Bronchial epithelial cell (primary cell): ENCODE measurements at regions not wholly inside any gene's neighbourhood (a gene's known extent, or its start where the extent isn't known, plus 50 kb on each side); places are given as distances from the start of the nearest gene placed in this dataset.
A peak's percentile ranks its signal among the peaks of the same experiment; 100 is the strongest.

Experiments
- DNase-seq: peaks from one replicate; pipeline ENCODE4 v3.0.0-alpha.2; 2010; ENCODE audit warnings: low read depth
- FAIRE-seq: peaks from 2 replicates; lab custom pipeline; 2011; peaks lifted over from hg19 to GRCh38; lab: Jason Lieb, UNC
- H3K27me3 ChIP-seq: 2 replicates; pipeline ENCODE4 v1.5.1; 2011; ENCODE audit warnings: low read length; ENCODE audit not compliant: control insufficient read depth, insufficient read depth
- H3K36me3 ChIP-seq: 2 replicates; pipeline ENCODE4 v1.5.1; 2011; ENCODE audit warnings: low read length; ENCODE audit not compliant: control insufficient read depth, insufficient read depth
- H3K4me3 ChIP-seq: 2 replicates; pipeline ENCODE4 v1.5.1; 2011; ENCODE audit warnings: mild to moderate bottlenecking, low read depth, low read length, control low read depth
- TF ChIP-seq, protein P1 (sequence below): IDR thresholded peaks from 2 replicates; pipeline ENCODE4 v1.5.1; 2011; ENCODE audit warnings: mild to moderate bottlenecking, moderate library complexity, low read length, control low read depth, inconsistent platforms; ENCODE audit not compliant: insufficient read depth, severe bottlenecking

DNA sequence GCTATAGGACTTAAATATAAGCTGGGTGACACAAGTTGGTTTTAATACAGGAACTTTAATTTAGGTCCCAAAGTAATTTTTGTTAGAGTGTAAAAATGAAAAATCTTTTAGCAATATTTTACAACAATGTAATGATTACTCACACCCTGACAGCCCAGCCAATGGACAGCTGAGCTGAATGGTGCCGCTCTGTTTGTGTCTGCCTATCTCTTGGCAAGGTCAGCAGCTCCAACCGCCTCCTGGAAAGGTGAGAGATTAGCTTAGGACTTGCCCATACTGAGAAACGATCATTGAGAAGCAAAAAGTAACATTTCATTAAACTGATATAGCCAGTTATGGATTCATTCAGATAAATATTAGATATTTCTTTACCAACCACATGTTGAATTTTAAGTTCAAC lies 463.6 kb upstream of the CD180 start:
- DNase-seq: no peak
- TF ChIP-seq, protein P1, sequence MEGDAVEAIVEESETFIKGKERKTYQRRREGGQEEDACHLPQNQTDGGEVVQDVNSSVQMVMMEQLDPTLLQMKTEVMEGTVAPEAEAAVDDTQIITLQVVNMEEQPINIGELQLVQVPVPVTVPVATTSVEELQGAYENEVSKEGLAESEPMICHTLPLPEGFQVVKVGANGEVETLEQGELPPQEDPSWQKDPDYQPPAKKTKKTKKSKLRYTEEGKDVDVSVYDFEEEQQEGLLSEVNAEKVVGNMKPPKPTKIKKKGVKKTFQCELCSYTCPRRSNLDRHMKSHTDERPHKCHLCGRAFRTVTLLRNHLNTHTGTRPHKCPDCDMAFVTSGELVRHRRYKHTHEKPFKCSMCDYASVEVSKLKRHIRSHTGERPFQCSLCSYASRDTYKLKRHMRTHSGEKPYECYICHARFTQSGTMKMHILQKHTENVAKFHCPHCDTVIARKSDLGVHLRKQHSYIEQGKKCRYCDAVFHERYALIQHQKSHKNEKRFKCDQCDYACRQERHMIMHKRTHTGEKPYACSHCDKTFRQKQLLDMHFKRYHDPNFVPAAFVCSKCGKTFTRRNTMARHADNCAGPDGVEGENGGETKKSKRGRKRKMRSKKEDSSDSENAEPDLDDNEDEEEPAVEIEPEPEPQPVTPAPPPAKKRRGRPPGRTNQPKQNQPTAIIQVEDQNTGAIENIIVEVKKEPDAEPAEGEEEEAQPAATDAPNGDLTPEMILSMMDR: no peak
- Histone ChIP-seq H3K4me3 (no peak overlapping the region), H3K36me3 (no peaks in the 10 kb centered on the region), H3K27me3 (no peaks in the 10 kb centered on the region)
- no peak for FAIRE-seq

DNA sequence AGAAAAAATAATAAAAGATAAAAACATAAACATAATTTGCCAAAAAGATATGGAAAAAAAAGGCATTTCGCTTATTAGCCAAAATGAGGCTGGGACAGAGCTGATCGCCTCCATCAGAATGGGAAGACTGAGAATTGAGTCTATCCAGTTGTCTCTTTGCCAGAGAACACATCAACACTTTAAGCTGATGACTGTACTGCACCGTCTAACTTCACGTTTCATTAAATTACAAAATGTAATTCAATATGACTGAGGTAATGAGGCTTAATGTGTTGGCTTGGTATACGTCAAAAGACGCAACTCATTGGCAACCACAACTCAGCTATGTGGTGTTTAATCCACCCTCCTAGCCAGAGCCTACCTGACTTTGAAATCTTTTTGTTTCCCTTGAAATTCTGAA lies 462.7 kb upstream of the CD180 start:
- no peaks in the 10 kb centered on the region for H3K27me3 ChIP-seq

DNA sequence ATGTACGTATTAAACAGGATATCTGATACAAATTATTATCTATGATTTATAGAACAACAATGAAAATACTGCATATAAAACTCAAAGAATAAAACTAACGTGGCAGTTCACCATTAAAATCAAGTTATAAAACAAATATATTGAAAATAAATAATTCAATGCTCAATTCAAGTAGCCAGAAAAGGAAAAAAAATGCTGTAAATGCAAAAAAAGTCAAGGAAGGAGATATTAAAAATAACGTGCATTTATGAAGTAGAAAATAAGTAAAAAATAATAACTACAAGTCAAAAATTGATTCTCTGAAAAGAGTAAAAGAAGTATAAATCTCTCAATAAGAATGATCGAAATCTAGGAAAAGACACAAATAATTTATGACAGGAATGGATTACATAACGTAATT lies 460.5 kb upstream of the CD180 start:
- H3K27me3 ChIP-seq: no peaks in the 10 kb centered on the region
- no peak for FAIRE-seq
- TF ChIP-seq, protein P1: no peak
- DNase-seq: no peak
- H3K4me3 ChIP-seq: no peak overlapping the region
- no peaks in the 10 kb centered on the region for H3K36me3 ChIP-seq

More for the DNA sequence above, 462.7 kb upstream of the CD180 start:
- TF ChIP-seq, protein P1: no peak
- H3K36me3 ChIP-seq: no peaks in the 10 kb centered on the region
- H3K4me3 ChIP-seq: no peak overlapping the region
- DNase-seq (peak; percentile 41), FAIRE-seq (no peak)

DNA sequence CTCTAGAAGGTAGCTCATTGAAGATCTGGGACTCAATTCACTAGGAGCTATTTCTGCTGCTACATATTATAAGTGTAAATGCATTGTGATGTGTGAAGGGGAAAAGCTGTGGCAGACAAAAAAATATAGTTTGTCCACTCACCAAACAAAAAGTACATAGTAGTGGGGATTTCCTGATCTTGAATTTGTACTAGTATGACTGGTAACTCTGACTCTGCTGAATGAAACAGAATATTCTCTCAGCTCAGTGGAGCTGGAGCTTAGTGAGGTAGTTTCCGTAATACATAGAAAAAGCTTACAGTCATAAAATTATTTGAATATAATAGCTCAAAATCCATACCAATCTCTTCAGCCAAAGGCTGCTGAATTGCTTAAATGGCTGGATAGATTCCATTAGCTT lies 455.6 kb upstream of the CD180 start:
- FAIRE-seq: no peak
- H3K36me3 ChIP-seq: no peaks in the 10 kb centered on the region
- TF ChIP-seq, protein P1: no peak

DNA sequence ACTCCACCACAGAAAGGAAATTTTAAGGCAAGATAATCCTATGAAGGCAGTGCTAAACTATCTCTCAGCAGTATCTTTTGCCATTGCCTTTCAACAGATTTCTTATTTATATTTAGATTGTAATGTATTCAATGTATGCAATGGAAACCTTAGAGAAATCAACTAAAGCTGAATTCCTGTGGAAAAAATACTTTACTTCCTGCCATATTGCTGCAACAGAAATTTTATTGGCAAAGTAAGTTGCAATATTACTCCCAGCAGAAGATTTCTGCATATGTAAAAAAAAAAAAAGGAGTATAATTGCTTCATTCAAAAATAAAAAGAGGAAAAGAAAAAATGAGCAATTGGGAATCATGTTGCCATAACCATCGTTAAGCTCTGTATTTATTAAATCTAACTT lies 454.6 kb upstream of the CD180 start:
- TF ChIP-seq, protein P1: no peak
- Histone ChIP-seq H3K36me3 (no peaks in the 10 kb centered on the region), H3K4me3 (no peak overlapping the region), H3K27me3 (no peaks in the 10 kb centered on the region)
- no peak for FAIRE-seq
- DNase-seq: no peak

More for the DNA sequence above, 455.6 kb upstream of the CD180 start:
- Histone ChIP-seq H3K27me3 (no peaks in the 10 kb centered on the region), H3K4me3 (no peak overlapping the region)
- DNase-seq: no peak

DNA sequence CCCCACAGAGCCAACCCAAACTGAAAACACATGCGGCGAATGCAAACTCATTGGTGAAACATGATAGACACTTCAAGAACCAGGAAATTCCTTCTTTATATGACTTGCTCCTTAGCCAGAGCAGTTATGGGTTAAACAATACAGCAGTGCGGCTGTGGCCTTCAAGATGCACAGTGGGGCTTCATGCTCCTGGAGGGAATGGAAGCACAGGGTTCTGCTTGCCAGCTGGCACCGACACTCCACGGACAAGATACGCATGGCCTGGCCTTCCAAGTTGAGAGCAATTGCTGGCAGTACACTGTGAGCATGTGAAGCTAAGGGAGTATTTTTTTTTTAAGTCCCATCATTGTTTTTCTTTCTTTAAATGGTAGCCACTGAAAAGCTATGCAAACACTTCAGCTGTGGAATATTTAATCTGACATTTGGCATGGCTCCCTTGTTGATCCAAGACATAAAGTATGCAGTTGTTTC lies 451.6 kb upstream of the CD180 start:
- no peaks in the 10 kb centered on the region for H3K27me3 ChIP-seq
- TF ChIP-seq, protein P1: no peak
- no peaks in the 10 kb centered on the region for H3K36me3 ChIP-seq
- FAIRE-seq: no peak
- no peak overlapping the region for H3K4me3 ChIP-seq
- no peak for DNase-seq
